Muscle of arm (tissue), 1 donor: ENCODE measurements at regions not wholly inside any gene's neighbourhood (a gene's known extent, or its start where the extent isn't known, plus 50 kb on each side); places are given as distances from the start of the nearest gene placed in this dataset.

Source experiments
- DNase-seq: peaks from one replicate; pipeline ENCODE4 v3.0.0-alpha.2; 2013

DNA sequence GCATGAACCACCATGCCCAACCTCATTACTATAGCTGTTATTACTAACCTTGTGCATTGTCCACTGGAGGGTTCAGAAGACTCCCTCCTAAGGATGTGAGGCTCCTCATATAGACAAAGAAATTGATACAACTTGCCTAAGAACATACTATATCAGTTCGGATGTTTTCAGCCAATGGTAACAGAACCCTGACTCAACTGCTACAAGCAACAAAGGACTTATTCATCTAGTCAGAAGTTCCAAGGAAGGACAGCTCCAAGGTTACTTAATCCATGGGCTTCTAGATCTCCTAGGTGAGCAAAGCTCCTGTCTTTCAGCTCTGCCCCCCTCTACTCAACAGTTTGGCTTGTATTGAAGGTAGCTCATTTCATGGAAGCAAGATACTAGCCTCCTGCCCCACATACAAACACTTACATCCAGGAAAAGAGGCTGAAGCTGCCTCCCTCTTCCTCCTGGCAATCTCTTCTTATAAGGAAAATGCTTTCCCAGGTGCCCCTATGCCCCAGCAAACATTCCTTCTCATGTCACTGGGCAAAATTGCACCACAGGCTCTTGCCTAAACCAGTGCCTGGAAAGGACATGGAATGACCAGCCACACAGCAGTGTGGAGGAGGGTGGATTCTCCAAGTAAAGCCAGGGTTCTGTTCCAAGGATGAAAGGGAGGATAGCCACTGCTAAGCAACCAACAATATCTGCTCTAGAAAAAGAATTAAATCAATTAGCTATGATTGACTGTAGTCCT is 497.8 kb downstream of the FOXO1 start:
- DNase-seq = no peak

DNA sequence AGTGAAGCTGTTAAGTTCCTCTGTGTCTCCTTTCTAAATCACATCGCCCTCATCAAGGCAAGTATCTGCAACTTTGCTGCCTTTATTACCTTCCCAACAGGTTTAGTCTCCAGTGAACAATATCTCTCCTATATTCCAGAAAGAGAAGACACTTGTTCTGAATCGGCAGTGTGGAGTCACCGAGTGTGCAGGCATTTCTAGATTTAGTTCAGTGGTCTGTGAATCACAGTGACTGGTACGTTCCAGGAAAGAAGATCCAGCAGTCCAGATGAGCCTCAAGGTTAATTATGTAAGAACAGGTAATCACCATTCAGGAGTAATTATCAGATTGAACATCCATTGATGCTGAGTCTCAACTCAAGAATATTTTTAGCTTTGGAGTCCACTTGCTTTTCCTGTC is 497.0 kb downstream of the FOXO1 start:
- no peak for DNase-seq

DNA sequence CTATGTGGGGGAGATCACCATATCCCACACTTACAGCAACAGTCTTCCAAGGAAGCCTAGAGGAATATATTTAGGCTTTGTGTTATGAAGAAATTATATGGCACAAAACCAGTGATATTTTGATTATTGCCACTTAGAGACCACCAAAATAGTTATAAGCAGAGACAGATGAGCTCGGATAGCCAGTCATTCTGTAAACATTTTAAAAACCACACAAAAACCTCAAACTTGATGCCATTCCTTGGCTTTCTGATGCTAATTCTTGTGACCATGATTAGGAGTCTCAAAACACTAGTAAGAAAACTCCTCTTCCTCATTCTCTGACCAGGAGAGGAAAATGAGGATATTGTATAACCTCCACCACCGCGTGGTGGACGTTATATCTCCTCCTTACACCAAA is 496.4 kb downstream of the FOXO1 start:
- no peak for DNase-seq

DNA sequence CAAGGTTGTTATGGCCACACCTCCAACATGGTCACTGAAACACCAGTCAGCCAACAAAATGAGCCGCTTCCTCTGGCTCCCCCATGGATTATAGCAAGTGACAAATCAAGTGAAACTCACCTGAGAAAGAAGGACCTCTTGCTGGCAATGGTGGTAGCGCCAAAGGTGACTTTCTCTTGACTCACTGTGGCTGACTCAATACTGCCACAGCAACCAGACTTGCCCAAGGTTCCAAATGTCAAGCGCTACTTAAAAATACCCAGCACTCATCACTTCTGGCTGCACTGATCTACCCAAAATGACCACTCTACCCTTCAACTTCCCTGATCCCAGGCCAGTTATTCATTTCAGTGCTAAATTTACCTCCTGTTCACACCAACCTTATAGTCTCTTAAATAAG is 495.5 kb downstream of the FOXO1 start:
- no peak for DNase-seq

DNA sequence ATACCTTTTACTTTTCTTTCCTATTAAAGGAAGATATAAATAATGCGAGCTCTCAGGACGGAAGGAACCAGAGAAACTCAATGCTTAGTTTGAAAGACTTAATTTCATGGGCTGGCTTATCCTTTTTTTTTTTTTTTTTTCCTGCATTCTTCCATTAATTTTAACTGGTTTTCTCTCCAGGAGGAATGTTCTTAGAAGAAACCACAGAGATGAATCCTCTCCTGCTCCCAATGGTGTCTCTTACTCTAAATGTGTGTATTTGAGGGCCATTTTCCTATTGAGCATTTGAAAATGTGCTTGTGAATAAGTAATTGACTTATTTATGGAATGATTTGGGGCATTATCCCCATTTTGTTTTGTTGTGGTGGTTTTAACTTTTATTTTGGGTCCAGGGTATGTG is 494.9 kb downstream of the FOXO1 start:
- DNase-seq = no peak

DNA sequence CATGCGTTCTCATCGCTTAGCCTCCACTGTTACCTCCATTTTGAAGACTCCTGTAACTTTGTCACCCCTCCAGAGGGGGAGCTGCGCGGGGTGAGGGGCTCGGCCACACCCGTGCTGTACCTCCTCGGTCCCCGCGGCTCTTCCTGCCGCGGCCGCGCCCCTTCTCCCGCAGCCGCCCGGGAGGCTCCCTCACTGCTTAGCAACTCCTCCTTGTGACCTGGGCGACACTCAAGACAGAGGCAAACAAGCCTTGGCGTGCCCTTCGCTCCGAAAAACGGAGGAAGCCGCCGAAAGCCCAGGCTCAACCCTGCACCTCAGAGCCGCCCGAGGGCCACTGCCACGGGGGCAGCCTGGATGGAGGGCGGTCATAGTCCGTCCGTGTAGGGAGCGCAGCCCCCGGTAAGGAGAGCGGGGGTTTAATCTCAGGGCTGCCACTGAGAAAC is 494.3 kb downstream of the FOXO1 start:
- no peak for DNase-seq

DNA sequence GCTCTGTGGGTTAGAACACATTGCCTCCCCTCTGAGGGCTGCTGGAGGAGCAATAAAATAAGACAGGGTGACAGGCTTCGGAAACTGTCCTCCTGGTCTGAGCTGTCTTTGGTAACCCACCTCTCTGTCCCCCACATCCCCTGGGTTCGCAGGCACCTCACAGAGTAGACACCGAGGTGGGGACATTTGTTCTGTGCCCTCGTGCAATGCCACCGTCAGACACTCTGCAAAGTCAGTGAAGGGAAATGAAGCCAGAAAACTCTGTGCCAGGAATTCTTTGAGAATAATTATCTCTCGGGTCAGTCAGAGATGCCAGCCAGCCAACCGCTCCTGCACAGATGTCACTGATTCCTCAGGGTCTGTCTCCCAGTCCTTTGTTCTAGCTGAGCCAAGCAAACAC is 493.6 kb downstream of the FOXO1 start:
- DNase-seq = no peak

DNA sequence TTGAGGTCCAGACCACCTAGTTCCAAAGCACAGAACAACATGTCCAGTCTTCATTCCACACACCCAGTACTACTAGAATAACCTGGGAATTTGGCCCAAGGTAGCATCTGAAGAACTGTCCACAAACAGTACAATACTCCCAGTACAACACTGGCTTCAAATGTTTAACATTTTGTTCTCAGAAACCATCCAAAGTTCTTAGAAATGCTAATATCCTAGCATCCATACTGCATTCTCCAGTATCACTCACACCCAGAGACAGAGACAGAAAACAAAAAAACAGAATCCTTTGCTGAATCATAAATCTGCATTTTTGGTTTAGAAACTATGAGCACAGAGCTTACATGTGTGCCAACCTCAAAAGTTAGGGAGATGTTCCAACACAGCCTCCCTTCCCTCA is 490.8 kb downstream of the FOXO1 start:
- no peak for DNase-seq

DNA sequence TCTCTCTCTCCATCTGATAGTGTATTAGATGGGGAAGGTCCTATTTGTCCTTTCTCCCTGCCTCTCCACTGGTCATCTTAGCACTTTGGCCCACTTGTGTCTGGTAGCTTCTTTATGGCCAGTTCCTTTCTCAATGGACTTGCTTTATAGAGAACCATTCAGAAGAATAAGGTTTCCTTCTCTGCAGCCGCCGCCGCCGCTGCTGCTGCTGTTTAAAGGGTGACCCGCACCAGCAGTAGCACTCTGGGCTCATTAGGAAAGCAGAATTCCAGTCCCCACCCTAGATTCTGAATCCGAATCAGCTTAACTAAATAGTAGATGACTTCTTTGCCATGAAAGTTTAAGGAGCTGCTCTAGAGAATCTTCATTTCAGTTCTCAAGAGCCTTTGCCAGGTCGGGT is 490.2 kb downstream of the FOXO1 start:
- DNase-seq = no peak

DNA sequence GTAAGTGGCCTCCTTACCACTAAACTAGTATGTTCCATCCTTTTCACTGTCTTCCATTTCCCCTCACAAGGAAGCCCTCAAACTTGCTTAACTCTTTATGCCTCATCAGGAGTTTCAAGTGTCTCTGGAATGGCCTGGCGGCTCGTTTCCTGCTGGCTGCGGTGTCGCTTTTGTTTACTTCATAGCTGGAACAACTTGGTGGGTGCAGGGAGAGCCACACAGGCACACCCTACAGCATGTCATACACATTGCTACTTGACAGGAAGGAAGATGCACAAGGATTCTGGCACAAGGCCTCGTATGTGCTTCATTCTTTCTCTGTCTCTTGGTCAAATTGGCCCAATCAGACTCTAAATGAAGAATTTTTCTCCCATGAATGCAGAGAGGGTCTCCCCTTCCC is 488.3 kb downstream of the FOXO1 start:
- DNase-seq = no peak

DNA sequence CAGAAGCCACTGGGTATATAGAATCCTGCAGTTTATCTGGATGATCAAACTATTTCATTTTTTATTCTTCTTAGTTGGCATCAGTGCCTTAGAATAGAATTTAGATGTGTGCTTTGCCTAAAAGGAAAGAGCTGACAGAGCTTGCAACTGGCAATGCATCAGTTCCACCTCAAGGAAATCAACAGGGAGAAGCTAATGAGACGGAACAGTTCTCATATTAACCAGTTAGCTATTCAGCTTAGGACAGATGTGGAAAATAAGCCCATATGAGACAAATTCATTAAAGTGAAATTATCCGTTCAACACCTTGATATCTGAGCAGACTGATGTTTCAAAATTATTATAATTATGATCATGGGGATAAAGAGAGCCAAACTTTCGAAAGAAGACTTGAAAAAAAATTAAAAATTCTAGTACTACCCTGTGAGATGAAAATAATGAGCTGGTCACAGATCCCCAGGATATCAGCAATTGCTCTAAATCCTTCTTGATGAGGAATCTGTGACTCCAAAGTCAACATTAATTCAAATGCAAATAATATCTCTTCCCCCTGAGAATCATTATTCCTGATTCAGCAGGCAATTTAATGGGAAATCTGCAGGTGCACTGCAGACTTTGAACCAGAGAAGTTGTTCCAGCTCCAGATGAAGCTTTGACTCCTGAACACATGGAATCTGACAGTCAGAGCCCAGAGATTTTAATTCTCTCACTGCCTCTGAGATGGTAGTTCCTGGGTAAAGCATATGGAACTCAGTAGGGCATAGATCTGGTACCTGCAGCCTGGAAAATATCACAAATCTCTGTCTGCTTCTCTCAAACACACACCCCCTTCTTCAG is 486.8 kb downstream of the FOXO1 start:
- DNase-seq = no peak

DNA sequence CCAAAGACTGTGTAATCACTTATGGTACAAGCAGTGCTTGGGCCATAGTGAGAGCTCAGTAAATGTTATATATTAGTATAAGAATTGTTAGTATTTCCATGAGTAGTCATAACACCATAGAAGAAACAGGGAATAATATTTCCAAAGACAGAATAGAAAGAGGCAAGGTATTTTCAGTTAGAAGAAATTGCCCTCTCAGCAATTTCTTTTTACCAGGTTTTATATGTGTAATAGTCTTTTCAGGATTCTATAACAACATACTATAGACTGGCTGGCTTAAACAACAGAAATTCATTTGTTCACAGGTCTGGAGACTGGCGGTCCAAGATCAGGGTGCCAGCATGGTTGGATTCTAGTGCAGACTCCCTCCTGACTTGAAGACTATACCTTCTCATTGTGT is 485.7 kb downstream of the FOXO1 start:
- DNase-seq = no peak

DNA sequence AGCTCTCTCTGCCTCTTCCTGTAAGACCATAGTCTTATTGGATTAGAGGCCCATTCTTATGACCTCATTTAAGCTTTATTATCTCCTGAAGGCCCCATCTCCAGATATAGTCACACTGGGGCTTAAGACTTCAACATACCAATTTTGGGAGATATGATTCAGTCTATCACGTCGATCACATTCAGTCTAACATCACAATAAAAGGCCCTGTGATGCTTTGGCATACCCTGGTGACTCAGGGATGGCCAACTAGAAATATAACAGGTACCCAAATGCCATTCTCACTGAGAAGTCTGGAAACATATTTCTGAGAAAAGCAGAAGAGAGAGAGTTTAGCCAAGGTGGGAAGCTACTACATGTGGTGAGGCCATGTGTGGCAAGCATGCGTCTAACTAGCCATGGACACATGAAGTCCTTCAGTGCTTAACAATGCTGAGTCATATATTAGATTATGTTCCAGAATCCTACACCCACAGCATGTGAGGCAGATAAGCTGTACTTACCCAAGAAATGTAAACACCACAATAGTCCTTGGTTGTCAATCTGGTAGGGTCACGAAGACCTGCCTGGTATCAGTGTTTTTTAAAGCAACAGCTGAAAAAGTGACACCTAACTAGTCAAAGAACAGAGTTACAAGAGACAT is 485.1 kb downstream of the FOXO1 start:
- DNase-seq = no peak

DNA sequence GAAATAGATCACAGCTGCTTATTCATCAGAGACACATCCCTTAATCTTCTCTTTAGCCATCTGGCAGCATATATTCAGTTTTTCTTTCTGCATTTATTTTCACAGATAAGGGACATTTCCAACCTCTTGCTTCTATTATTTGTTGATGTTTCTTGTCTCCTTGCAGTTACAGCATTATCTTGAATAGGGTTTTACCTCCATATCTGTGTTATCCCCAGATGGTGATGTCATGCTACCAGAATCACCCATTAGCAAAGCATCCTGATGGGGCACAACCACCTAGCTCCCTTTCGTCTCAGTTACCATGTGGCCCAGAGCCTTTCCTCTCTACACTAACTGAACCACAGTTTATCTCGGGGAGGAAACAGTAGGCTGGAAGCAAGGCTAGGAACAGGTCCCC is 483.9 kb downstream of the FOXO1 start:
- DNase-seq = no peak

DNA sequence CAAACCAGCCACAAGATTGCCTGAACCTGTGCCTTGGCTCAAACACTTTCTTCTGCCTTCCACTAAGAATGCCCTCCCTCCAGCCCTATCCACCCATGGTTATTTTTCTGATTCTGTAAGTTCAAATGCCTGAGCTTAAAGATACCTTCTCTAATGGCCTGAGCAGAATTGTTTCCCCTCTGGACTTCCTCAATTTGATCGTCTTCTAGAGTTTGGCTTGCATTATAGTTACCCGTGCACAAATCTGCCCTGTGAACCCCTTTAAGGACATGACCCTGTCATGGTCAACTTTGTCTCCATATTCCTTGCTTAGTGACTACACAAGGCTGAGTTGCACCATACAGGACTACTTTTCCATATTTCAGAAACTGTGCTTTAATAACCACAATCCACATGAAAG is 481.0 kb downstream of the FOXO1 start:
- no peak for DNase-seq

DNA sequence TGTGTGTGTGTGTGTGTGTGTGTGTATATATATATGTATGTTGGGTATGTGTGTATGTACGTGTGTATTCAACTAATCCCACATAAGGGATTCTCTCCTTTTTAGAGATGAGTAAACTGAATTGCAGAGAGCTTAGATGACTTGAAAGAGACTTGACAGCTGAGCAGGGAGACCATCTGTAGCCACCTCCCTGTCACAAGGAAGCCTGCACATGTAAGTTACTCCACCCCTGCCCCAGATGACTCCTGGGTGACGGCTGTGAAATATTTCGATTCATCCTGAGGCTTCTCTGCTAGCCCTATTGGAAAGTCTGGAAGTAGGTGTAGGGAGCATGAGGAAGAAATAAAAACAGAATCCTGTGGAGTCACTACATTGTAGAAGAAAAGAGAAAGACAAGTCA is 480.4 kb downstream of the FOXO1 start:
- no peak for DNase-seq

DNA sequence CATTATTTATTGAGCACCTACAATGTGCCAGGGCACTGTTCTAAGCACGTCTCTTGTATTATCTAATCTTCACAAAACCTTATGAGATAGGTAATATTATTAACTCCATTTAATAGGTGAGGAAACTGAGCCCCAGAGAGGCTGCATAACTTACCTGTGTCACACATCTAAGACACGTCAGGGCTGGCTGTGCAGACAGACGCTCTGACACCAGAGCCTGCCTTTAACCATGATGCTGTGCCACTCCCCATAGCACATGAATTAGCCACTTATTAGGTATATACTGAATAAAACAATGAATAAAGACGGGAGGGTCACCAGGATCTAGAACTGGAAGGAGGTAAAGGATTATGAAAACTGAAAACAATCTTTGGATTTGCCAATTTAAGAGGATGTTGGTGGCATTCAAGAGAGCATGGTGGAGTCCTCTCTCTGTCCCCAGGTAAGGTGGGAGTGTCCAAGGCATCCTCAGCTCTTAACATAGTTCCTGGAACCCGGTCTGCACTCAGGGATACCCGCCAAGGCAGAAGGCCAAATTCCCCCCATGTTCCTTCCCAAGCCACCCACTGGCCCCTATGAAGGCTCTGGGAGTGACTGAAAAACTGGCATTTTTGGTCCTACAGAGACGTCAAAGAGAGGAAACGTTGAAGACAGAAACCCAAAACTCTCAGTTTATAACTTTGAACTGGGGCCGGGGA is 479.7 kb downstream of the FOXO1 start:
- no peak for DNase-seq

DNA sequence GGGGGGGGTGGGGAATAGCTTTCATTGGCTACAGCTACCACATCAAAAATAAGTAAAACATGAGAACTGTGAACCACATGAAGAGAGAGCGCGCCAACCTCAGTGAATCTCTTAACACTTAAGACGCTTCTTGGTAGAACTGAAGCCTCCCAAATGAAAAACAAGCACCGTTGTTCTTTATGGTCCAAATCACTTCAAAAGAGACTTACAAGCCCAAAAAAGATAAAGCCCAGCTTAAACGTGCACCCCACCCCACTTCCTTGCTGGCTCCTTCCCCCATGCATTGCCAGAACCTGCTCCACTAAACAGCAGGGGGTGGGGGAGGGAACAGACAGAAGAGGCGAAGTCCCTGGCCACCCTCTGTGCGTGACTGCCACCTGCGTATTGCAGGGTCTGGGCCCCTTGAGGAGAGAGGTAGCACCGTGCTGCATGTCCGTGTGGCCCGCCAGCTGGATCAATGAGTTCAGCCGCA is 479.1 kb downstream of the FOXO1 start:
- DNase-seq = no peak

DNA sequence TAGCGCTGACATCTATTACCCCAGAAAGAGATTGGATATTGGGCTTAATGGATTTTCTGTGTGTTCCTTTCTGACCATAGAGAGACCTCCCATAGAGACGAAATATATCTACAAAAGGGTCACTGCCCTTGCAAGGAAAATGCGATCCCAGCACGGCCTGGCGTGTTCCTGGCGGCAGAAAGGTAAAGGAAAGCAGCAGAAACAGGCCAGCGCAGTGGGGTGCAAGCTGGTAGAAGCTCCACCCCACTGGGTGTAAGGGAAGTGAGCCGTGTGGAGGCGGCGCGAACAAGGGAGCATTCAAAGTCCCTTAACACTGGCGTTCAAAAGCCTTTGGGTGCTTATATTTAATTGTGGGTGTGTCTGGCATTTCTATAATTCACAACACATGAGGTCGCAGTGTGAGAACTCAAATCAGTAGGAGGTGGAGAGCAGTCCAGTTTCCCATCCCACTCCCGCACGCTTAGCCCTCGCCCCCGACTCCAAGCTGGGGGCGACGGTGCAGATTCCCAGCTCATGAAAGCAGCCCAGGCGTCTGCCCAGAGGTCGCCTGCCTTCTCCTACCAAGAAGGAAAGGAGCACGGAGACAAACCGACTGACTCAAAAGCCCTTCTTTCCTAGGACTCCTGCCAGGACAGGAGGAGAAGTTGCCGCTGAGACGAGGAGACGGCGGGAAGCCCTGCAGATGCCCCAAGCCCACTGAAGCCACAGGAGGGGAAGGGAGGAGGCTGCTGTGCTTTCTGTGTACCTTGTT is 478.4 kb downstream of the FOXO1 start:
- no peak for DNase-seq

DNA sequence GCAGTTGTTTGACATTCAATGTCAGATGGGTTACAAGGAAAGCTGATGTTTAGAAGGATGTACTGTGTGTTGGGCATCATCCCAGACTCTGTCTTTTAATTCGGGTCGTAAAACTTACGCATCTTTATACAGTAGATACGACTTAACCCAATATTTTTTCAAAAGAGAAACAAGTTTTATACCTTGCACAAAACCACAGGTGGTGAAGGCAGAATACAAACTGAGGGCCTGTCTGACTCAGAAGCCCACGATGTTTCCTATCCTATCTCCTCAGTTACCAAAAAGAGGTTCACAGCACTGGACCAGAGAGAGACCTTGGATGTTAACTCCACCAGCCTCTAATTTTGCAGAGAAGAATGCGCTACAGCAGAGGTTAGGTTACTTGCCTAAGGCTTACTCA is 477.0 kb downstream of the FOXO1 start:
- DNase-seq = no peak

DNA sequence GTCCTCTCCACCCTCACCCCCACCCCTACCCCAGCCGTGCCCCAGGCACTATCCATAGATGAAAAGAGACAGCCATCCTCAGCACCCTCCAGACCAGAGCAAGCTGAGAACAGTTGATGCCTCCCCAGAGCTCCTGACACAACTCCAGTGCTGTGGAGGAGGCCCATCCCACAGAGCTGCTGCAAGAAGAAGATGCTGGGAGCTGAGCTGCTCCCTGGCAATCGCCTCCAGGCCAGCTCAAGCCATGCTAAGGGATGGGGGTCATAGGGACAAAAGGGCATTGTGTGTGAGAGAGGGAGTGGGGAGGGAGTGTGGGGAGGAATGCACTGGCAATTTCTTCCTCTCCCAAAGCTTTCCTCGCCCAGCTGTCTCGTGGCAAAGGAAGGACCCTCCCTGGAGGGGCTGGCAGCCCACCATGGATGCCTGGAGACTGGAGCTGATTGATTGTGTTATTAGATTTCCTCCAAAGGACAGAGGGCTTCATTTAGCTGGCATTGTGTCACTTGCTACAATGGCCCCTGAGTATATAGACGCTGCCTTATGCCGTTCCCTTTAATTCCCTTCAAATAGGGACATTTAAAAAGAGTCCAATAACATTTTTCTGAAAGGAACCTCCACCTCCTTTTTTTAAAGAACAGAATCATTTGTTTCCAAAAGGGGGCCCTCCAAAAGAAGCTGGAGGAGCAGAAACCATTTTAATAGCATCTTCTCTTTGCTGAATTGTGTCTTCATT is 476.4 kb downstream of the FOXO1 start:
- DNase-seq = peak; percentile 7
